ENCODE measurements at regions not wholly inside any gene's neighbourhood (a gene's known extent, or its start where the extent isn't known, plus 50 kb on each side); places are given as distances from the start of the nearest gene placed in this dataset.

GRCh38 chr2:116416731-116417377, 1397.6 kb upstream of the DDX18 start:
- H2BK20ac ChIP-seq (ENCODE audit: low read length) = no peak overlapping the region
- H3K9me3 ChIP-seq (ENCODE audit: insufficient read depth in 2 of 2, low read depth in 1 of 2, low read length in 1 of 2) = no peaks in the 10 kb centered on the region; a peak in 1 of 4 replicates
- H4K20me1 ChIP-seq (replicated peaks in 1 of 2; ENCODE audit: control insufficient read depth in 1 of 2, insufficient read depth in 2 of 2, low read length in 2 of 2) = no peaks in the 10 kb centered on the region
- H3K9ac ChIP-seq (replicated peaks in 1 of 4; ENCODE audit: extremely low read depth in 1 of 4, low read depth in 3 of 4, low read length in 3 of 4) = no peak overlapping the region
- no peak overlapping the region for H4K91ac ChIP-seq (replicated peaks; ENCODE audit: insufficient read length, low read length)
- no peak overlapping the region for H2BK120ac ChIP-seq (replicated peaks; ENCODE audit: low read depth, low read length)
- H3K4me1 ChIP-seq (replicated peaks in 1 of 4; ENCODE audit: control insufficient read depth in 3 of 4, insufficient read depth in 4 of 4, low read length in 3 of 4) = peaks cover 0 to 2% (median 0%) of the 10 kb centered on the region in 4 experiments; a peak in 1 of 7 replicates
- H4K8ac ChIP-seq (ENCODE audit: extremely low read depth, insufficient read depth, low read length) = no peak overlapping the region
- no peak overlapping the region for H3K23ac ChIP-seq (ENCODE audit: insufficient read length)
- ChIA-PET POLR2A (ENCODE audit: partially characterized antibody) (no interaction called here), CTCF (ENCODE audit: partially characterized antibody) (interaction anchor here (0.5 to 0.7 kb wide), 2 partner anchors 658 to 1053 kb away, joined by 3 read pairs; no protein-coding TSS in a partner anchor)
- DNase-seq (ENCODE audit: low read depth in 1 of 2, low spot score in 2 of 2) (no peak), FAIRE-seq (no peak)
- H3K27ac ChIP-seq (ENCODE audit: low read depth, low read length) = no peak overlapping the region
- no peak overlapping the region for H2BK5ac ChIP-seq (ENCODE audit: low read depth, low read length)
- no peak overlapping the region for H2BK12ac ChIP-seq (ENCODE audit: low read depth, low read length)
- no peaks in the 10 kb centered on the region for H3K79me1 ChIP-seq (ENCODE audit: low read depth, low read length)
- no peak overlapping the region for H3K56ac ChIP-seq (replicated peaks; ENCODE audit: insufficient read length, low read depth, low read length)
- H3K18ac ChIP-seq (ENCODE audit: extremely low read depth, low read length) = no peak overlapping the region
- WGBS, 2 experiments (ENCODE audit: extremely low coverage in 1 of 2, insufficient coverage in 1 of 2, insufficient read length in 1 of 2, insufficient replicate concordance in 2 of 2, low coverage in 1 of 2, low lambda C conversion rate in 2 of 2, missing lambda C conversion rate in 1 of 2) = 91% methylated on average over 3 of the region's 3 CpGs; no CpG with 5 or more reads in 1 of the 2 experiments
- no peak overlapping the region for H3K4ac ChIP-seq (replicated peaks; ENCODE audit: insufficient read length, low read depth, low read length)
- H2AFZ ChIP-seq (ENCODE audit: low read length) = no peak overlapping the region
- H3K23me2 ChIP-seq (ENCODE audit: low read depth, low read length) = no peaks in the 10 kb centered on the region
- H2AK5ac ChIP-seq (ENCODE audit: low read depth, low read length) = no peak overlapping the region
- H3K27me3 ChIP-seq (replicated peaks in 1 of 4; ENCODE audit: control insufficient read depth in 3 of 4, extremely low read depth in 1 of 4, insufficient read depth in 3 of 4, low read length in 3 of 4) = no peaks in the 10 kb centered on the region
- no peak overlapping the region for H3K4me2 ChIP-seq (ENCODE audit: insufficient read depth in 1 of 2, low read depth in 2 of 2, low read length in 2 of 2)
- no peak overlapping the region for H4K5ac ChIP-seq (ENCODE audit: insufficient read length, low read depth, low read length)
- H3K4me3 ChIP-seq (ENCODE audit: extremely low read depth in 1 of 4, insufficient read depth in 2 of 4, low read depth in 3 of 4, low read length in 4 of 4) = no peak overlapping the region
- no peaks in the 10 kb centered on the region for H3K79me2 ChIP-seq (ENCODE audit: control insufficient read depth in 1 of 2, insufficient read depth in 2 of 2, low read length in 2 of 2)
- no peak overlapping the region for H2BK15ac ChIP-seq (ENCODE audit: low read length)
- no peak overlapping the region for H3K14ac ChIP-seq (ENCODE audit: insufficient read length)
- no peaks in the 10 kb centered on the region for H3K36me3 ChIP-seq (ENCODE audit: control insufficient read depth in 2 of 4, insufficient read depth in 4 of 4, low read length in 3 of 4)
- TF ChIP-seq BACH1 (IDR thresholded peaks at IDR 0.05; ENCODE audit: low read length) (no peak), RNF2 (IDR thresholded peaks at IDR 0.05; ENCODE audit: borderline replicate concordance, low read depth, low read length, missing control alignments, poor library complexity, severe bottlenecking) (no peak), EZH2 (IDR thresholded peaks at IDR 0.05; ENCODE audit: low read depth, low read length, severe bottlenecking) (no peak), JUN (IDR thresholded peaks at IDR 0.05; ENCODE audit: low read depth, low read length) (no peak), PHF8 (conservative IDR thresholded peaks at IDR 0.05; ENCODE audit: low read depth, low read length) (no peak), CBX5 (IDR thresholded peaks at IDR 0.05; ENCODE audit: low read depth, low read length) (no peak), RAD21 (IDR thresholded peaks at IDR 0.05 in 1 of 2, conservative IDR thresholded peaks at IDR 0.05 in 1 of 2; ENCODE audit: low read depth in 2 of 2, low read length in 2 of 2) (no peak), TAF1 (IDR thresholded peaks at IDR 0.05; ENCODE audit: low read depth, low read length) (no peak), MAX (IDR thresholded peaks at IDR 0.05) (no peak), ATF2 (IDR thresholded peaks at IDR 0.05; ENCODE audit: low read length) (no peak), SUZ12 (IDR thresholded peaks at IDR 0.05; ENCODE audit: low read length) (no peak)

Data from H1 (cell line).